ENCODE measurements at regions not wholly inside any gene's neighbourhood (a gene's known extent, or its start where the extent isn't known, plus 50 kb on each side); places are given as distances from the start of the nearest gene placed in this dataset.
"Not testable (repeated sequence)": the region's sequence is repeated elsewhere in the genome, so short reads cannot be mapped to it uniquely, and the experiment has no call there.

DNA sequence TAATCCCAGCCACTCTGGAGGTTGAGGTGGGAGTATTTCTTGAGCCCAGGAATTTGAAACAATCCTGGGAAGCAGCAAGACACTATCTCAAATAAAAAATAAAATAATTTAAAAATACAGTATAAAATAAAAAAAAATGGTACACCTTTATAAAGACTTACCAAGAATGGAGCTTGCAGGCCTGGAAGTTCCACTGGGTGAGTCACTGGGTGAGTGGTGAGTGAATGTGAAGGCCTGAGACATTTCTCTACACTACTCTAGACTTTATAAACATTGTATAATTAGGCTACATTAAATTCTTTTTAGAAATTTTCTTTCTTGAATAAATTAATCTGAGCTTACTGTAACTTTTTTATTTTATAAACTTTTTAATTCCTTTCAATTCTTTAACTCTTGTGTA is 609.1 kb upstream of the BCHE start:
- no peak for DNase-seq (ENCODE audit: low spot score)

DNA sequence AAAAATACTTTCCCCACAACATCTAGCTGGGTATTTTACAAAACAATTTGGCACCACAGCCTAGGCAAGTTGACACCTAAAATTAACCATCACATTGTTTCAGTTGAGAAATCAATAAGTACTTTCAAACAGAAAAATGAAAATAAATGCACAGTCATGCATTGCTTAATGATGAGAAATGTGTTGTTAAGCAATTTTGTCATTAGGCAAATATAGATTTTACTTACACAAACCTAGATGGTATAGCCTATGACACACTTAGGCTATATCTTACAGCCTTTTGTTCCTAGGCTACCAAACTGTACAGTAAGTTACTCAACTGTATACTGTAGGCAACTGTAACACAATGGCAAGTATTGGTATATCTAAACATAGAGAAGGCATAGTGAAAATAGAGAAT is 608.6 kb upstream of the BCHE start:
- DNase-seq (ENCODE audit: low spot score) = no peak

DNA sequence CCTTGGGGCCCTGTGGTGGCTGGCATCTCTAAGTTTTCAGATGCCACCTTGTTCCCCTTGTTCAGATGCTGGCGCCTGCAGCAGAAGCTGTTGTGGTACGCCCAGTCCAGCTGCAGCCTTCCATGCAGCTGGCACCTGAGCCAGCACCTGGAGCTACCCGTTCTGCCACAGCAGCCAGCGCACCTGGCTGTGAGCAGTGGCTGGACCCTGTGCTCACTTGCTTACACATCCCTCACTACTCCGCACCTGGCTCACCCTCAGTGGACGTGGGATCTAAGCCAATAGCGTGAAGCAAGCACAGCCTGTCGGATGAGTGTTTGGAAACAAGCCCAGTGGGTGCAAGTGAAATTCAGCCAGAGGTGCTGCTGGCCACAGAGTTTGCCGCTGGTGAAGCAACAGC is 607.5 kb upstream of the BCHE start:
- no peak for DNase-seq (ENCODE audit: low spot score)

- DNase-seq (ENCODE audit: low spot score) = no peak
Observed at GRCh38 chr3:166444336-166444735, 607.1 kb upstream of the BCHE start.

- DNase-seq (ENCODE audit: low spot score) = no peak
Observed at GRCh38 chr3:166435469-166436057, 598.3 kb upstream of the BCHE start.

GRCh38 chr3:166433060-166433459 is 595.8 kb upstream of the BCHE start:
- DNase-seq (ENCODE audit: low spot score) = no peak

DNA sequence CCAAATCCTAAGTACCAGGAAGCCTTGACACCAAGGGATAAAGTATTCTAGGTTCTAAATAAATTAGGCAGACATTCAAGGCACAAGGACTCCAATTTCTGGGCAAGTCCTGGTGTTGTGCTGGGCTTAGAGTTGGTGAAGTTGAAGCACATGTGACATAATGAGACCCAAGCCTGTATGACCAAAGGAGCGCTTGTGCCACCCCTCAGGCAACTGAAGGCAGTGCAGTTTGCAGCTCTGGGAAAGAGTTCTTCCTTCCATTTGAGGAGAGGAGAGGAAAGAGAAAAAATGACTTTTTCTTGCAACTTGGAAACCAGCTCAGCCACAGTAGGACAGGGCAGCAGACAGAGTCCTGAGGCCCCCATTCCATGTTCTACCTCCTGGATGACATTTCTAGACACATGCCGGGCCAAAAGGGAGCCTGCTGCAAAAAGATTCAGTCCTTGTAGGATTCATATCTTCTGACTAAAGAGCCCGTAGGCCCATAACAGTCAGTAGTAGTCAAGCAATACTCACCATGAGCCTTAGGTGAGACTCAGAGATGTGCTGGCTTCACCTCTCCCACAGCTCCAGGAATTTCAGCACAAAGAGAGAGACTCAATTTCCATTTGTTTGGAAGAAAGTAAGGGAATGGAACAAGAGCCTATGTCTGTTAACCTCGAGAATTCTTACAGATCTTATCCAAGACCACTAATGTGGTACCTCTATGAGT is 588.8 kb upstream of the BCHE start:
- no peak for DNase-seq (ENCODE audit: low spot score)

- no peak for DNase-seq (ENCODE audit: low spot score)
Observed at GRCh38 chr3:166425021-166425420, 587.8 kb upstream of the BCHE start.

- not testable (repeated sequence) for DNase-seq (ENCODE audit: low spot score)
Observed at GRCh38 chr3:166423824-166424513, 586.7 kb upstream of the BCHE start.

- no peak for DNase-seq (ENCODE audit: low spot score)
Observed at GRCh38 chr3:166422556-166422955, 585.3 kb upstream of the BCHE start.

DNA sequence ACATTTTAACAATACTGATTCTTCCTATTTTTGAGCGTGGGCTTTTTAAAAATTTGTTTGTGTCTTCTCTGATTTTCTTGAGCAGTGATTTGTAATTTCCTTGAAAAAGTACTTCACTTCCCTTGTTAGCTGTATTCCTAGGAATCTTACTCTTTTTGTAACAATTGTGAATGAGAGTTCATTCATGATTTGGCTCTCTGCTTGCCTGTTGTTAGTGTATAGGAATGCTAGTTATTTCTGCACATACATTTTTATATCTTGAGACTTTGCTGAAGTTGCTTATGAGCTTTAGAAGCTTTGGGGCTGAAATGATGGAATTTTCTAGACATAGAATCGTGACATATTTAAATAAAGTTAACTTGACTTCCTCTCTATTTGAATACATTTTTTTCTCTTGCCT is 582.8 kb upstream of the BCHE start:
- DNase-seq (ENCODE audit: low spot score) = no peak

- DNase-seq (ENCODE audit: low spot score) = no peak
Observed at GRCh38 chr3:166405896-166406295, 568.7 kb upstream of the BCHE start.

GRCh38 chr3:166405465-166405864 is 568.2 kb upstream of the BCHE start:
- no peak for DNase-seq (ENCODE audit: low spot score)

DNA sequence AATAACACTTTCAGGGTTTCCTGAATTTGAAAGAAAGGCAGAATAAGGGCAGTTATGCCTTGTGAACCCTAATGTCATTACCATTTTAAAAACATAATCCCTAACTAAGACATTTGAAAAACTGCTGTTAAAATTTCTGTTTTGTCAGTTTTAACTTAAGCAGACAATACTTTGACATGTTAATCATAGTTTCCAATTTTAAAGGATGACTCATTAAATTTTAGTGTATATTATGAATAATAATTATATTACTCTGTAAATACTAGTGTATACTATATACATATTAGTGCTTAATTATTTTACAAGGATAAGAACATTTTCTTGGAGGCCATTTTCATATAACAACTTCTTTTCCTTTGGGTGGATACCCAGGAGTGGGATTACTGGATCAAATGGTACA is 553.1 kb upstream of the BCHE start:
- DNase-seq (ENCODE audit: low spot score) = no peak

DNA sequence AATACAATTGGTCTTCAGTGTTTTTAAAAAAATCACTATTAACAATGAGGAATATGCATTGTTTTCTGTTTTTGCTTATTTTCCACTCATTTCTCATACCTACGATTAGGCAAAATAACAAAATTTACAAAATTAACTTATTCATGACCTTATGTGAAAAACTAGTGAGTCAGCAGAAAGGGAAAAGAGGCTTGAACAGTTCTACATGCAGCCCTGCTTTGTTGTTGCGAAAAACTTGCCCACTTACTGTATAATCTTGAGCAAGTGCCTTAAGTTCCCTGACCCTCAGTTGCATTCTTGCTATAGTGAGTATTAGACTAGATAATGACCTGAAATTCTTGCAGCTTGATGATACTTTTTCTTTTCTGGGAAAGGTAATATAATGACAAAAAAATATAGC is 551.1 kb upstream of the BCHE start:
- no peak for DNase-seq (ENCODE audit: low spot score)

- DNase-seq (ENCODE audit: low spot score) = no peak
Observed at GRCh38 chr3:166372571-166373106, 535.4 kb upstream of the BCHE start.

- no peak for DNase-seq (ENCODE audit: low spot score)
Observed at GRCh38 chr3:166367947-166368533, 530.8 kb upstream of the BCHE start.

DNA sequence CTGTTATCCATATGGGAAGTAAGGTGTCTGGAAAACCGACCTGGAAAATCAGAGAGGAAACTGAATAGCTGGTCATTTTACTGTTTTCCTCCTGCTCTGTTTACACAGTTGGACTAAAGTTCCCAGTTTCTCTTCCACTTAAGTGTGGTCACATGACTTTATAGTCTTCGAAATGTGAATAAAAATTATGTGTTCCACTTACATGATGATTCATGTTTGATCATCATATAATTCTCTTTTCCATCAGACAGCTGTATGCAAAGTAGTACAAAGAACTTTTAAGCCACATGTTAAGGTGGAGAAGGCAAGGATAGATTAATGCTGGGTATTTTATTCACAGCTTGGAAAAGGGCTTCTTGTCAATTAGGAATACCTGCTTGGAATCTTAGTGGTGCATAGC is 525.5 kb upstream of the BCHE start:
- DNase-seq (ENCODE audit: low spot score) = no peak

DNA sequence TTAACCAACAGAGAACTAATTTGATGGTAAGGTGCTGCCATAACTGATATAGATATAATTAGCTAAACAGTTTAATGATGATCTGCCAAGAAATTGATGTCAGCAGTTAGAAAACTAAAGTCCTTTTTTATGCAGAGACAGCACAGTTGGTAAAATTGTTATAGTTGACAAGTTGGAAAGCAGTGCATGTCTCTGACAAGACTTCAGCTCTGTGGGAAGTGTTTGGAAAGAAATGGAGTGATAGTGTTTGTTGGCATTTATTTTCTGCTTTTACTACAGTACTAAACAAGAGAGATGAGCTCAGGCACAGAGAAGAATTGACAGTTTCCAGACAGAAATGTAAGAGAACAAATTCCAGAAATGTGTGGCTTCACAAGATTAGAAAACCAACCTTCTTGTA is 523.5 kb upstream of the BCHE start:
- no peak for DNase-seq (ENCODE audit: low spot score)

DNA sequence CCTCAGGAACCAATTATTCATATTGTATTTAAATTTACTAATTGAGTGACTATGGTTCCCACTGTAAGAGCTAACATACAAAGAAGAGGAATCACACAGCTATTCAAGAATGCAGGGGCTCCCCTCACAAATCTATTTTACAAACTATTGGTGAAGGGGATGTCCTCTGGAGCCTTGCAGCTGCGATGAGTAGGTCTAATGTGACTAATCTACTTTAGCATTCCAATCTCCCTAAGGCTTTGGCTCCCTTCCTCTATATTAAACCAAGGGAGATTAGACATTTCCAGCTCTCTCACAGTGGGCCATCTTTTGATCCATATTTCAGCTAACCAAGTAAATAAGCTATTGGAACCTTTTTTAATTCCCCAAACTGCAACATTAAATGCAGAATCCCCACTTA is 514.2 kb upstream of the BCHE start:
- DNase-seq (ENCODE audit: low spot score) = no peak

DNA sequence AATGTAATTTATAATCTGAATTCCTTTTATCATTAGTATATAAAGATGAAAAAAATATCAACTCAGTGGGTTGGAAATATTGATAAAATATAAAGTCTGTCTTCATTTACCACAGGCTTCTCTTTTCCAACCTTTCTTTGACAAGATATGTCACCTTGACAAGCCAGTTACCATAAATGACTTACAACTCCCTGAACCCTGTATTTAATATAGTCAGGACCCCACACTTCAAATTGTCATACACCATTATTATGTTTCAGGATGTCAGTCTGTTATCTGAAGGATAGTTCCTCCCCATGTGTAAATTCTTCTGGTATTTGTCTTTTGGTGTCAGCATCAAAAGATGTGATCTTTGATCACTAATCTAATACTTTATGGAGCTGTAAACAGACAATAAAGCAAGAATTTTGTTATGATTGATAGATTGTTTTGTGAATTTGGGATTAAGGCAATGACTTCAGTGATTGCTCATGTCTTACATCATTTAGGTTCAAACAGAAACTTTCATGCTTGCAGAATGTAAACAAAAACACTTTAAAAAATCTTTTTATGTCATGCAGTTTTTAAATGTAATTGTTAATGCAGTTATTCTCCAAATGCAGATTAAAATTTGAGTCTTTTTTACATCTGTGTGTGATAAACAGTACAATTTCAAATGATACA is 503.5 kb upstream of the BCHE start:
- no peak for DNase-seq (ENCODE audit: low spot score)

DNA sequence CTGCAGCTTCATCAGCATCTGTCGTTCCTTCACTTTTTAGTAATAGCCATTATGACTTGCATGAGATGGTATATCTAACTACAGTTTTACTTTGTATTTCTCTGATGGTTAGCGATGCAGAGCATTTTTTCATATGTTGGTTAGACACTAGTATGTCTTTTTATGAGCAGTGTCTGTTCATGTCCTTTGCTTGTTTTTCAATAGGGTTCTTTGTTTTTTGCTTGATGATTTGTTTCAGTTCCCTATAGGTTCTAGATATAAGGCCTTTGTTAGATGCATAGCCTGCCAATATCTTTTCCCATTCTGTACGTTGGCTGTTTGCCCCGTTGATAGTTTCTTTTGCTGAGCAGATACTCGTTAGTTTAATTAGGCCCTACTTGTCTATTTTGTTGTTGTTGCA is 487.2 kb upstream of the BCHE start:
- DNase-seq (ENCODE audit: low spot score) = no peak
